OCI-LY1 (cell line): ENCODE measurements at regions not wholly inside any gene's neighbourhood (a gene's known extent, or its start where the extent isn't known, plus 50 kb on each side); places are given as distances from the start of the nearest gene placed in this dataset.

Experiments used
- H2AFZ ChIP-seq: fragments of 200-600 bp; sonication (generic), shearing (Covaris generic); 2 replicates; pipeline ENCODE4 v1.6.0; 2014; ENCODE audit warnings: antibody characterized with exemption, mild to moderate bottlenecking, low read length
- H3F3A ChIP-seq: fragments of 200-600 bp; sonication (generic), shearing (Covaris generic); 2 replicates; pipeline ENCODE4 v1.6.0; 2014; ENCODE audit warnings: mild to moderate bottlenecking, antibody characterized with exemption, low read length, moderate library complexity; ENCODE audit not compliant: insufficient read depth
- H3K27ac ChIP-seq: fragments of 200-600 bp; sonication (generic); 2 replicates; pipeline ENCODE4 v1.5.1; 2014; ENCODE audit warnings: low read length, mixed run types, mild to moderate bottlenecking, low read depth; ENCODE audit not compliant: poor library complexity, severe bottlenecking
- H3K27me3 ChIP-seq: fragments of 200-600 bp; sonication (generic); 2 replicates; pipeline ENCODE4 v1.6.0; 2014; ENCODE audit warnings: antibody characterized with exemption, mild to moderate bottlenecking, low read length, moderate library complexity; ENCODE audit not compliant: insufficient read depth
- H3K36me3 ChIP-seq: fragments of 200-600 bp; sonication (generic); 2 replicates; pipeline ENCODE4 v1.6.1; 2014; ENCODE audit warnings: mild to moderate bottlenecking, antibody characterized with exemption, low read length, moderate library complexity, mixed read lengths; ENCODE audit not compliant: insufficient read depth
- H3K4me1 ChIP-seq: fragments of 200-600 bp; sonication (generic); 2 replicates; pipeline ENCODE4 v1.5.1; 2014; ENCODE audit warnings: mild to moderate bottlenecking, low read length, moderate library complexity; ENCODE audit not compliant: insufficient read depth, severe bottlenecking
- H3K4me2 ChIP-seq: fragments of 200-600 bp; sonication (generic), shearing (Covaris generic); 2 replicates; pipeline ENCODE4 v1.6.1; 2014; ENCODE audit warnings: low read length
- H3K4me3 ChIP-seq: fragments of 200-600 bp; sonication (generic); 2 replicates; pipeline ENCODE4 v1.5.1; 2014; ENCODE audit warnings: low read length, low read depth, mild to moderate bottlenecking, mixed read lengths; ENCODE audit not compliant: poor library complexity, severe bottlenecking
- H3K79me2 ChIP-seq: fragments of 200-600 bp; shearing (Covaris generic); 2 replicates; pipeline ENCODE4 v1.6.1; 2016; ENCODE audit warnings: mixed run types, low read length, mixed read lengths; ENCODE audit not compliant: insufficient read depth
- H3K9ac ChIP-seq: fragments of 200-600 bp; sonication (generic), shearing (Covaris generic); 2 replicates; pipeline ENCODE4 v1.6.1; 2014; ENCODE audit warnings: mild to moderate bottlenecking, low read length, mixed read lengths
- H3K9me2 ChIP-seq: fragments of 200-600 bp; sonication (generic), shearing (Covaris generic); 2 replicates; pipeline ENCODE4 v1.6.1; 2014; ENCODE audit warnings: low read depth, mild to moderate bottlenecking, low read length, mixed read lengths
- H3K9me3 ChIP-seq: fragments of 200-600 bp; shearing (Covaris generic); 2 replicates; pipeline ENCODE4 v1.6.1; 2014; ENCODE audit warnings: low read length, mixed read lengths
- H4K20me1 ChIP-seq: fragments of 200-600 bp; sonication (generic), shearing (Covaris generic); 2 replicates; pipeline ENCODE4 v1.6.0; 2016; ENCODE audit warnings: mild to moderate bottlenecking, low read length; ENCODE audit not compliant: insufficient read depth
- CTCF ChIP-seq: fragments of 200-600 bp; sonication (generic), shearing (Covaris generic); IDR thresholded peaks from 2 replicates; pipeline ENCODE4 v1.5.1; 2017; ENCODE audit warnings: mild to moderate bottlenecking, antibody characterized with exemption, low read length, moderate library complexity, mixed read lengths
- EZH2 ChIP-seq: fragments of 200-600 bp; sonication (generic), shearing (Covaris generic); IDR thresholded peaks from 2 replicates; pipeline ENCODE4 v1.8.0; 2017; ENCODE audit warnings: borderline replicate concordance, mixed run types, mild to moderate bottlenecking, antibody characterized with exemption, low read length, moderate library complexity, mixed read lengths

GRCh38 chr17:77790143-77790829, 168.2 kb upstream of the TNRC6C start:
- H3K27me3 ChIP-seq = no peaks in the 10 kb centered on the region

GRCh38 chr17:77792626-77793025, 165.9 kb upstream of the TNRC6C start:
- Histone ChIP-seq H3K27me3 (no peaks in the 10 kb centered on the region; the same call in 1 of the 2 replicates), H3K4me1 (no peaks in the 10 kb centered on the region), H3F3A (no peaks in the 10 kb centered on the region), H3K4me2 (no peak overlapping the region), H4K20me1 (no peaks in the 10 kb centered on the region), H3K9me3 (no peaks in the 10 kb centered on the region), H3K27ac (no peak overlapping the region), H2AFZ (no peak overlapping the region), H3K4me3 (no peak overlapping the region), H3K9me2 (no peaks in the 10 kb centered on the region), H3K79me2 (no peaks in the 10 kb centered on the region), H3K36me3 (no peaks in the 10 kb centered on the region), H3K9ac (no peak overlapping the region)
- no peak for TF ChIP-seq CTCF
- no peak for TF ChIP-seq EZH2

More at GRCh38 chr17:77790143-77790829, 168.2 kb upstream of the TNRC6C start:
- Histone ChIP-seq H3K79me2 (no peaks in the 10 kb centered on the region), H3K4me2 (no peak overlapping the region), H3K9ac (no peak overlapping the region), H3K9me3 (no peaks in the 10 kb centered on the region), H4K20me1 (no peaks in the 10 kb centered on the region), H3K4me3 (no peak overlapping the region), H3K27ac (no peak overlapping the region), H3K4me1 (no peaks in the 10 kb centered on the region), H2AFZ (no peak overlapping the region), H3K36me3 (no peaks in the 10 kb centered on the region), H3F3A (no peaks in the 10 kb centered on the region), H3K9me2 (no peaks in the 10 kb centered on the region)
- TF ChIP-seq CTCF (no peak), EZH2 (no peak)

GRCh38 chr17:77793146-77793970, 165.1 kb upstream of the TNRC6C start:
- Histone ChIP-seq H2AFZ (no peak overlapping the region), H3K4me3 (no peak overlapping the region), H3F3A (no peaks in the 10 kb centered on the region), H3K79me2 (no peaks in the 10 kb centered on the region), H3K9ac (no peak overlapping the region), H3K4me2 (no peak overlapping the region), H3K4me1 (no peaks in the 10 kb centered on the region), H3K36me3 (no peaks in the 10 kb centered on the region), H4K20me1 (no peaks in the 10 kb centered on the region), H3K9me3 (no peaks in the 10 kb centered on the region), H3K27ac (no peak overlapping the region), H3K9me2 (no peaks in the 10 kb centered on the region), H3K27me3 (no peaks in the 10 kb centered on the region; the same call in 1 of the 2 replicates)
- no peak for TF ChIP-seq CTCF
- no peak for TF ChIP-seq EZH2
